ENCODE measurements at regions not wholly inside any gene's neighbourhood (a gene's known extent, or its start where the extent isn't known, plus 50 kb on each side); places are given as distances from the start of the nearest gene placed in this dataset.

DNA sequence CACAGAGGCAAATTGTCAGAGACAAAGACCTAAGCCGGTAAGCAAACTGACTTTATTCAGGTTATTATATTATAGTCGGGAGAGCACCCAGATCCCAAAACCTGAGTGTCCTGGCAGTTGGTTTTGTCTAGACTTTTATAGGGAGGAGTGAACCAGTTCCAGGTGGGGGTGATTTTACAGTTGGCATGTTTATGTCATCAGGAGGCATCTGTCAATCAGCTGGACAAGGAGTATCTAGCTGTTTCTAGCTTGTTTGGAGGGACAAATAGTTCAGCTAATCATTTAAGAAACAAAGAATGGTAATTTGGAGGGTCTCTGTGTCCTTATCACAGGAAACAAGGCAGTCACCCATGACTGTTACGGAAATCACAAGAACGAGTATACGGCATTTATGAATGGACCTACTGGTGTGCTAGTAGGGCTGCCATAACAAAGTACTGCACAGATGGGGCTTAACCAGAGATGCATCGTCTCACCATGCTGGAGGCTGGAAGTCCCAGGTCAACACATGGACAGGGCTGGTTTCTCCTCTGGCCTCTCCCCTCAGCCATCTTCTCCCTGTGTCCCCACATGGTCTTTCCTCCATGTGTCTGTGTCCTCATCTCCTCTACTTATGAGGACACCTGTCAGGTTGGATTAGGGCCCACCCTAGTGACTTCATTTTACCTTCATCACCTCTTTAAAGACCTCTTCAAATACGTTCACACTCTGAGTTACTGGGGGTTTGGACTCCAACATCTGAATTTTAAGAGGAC, 122.7 kb downstream of the LY86 start:
- TF ChIP-seq, protein P1, sequence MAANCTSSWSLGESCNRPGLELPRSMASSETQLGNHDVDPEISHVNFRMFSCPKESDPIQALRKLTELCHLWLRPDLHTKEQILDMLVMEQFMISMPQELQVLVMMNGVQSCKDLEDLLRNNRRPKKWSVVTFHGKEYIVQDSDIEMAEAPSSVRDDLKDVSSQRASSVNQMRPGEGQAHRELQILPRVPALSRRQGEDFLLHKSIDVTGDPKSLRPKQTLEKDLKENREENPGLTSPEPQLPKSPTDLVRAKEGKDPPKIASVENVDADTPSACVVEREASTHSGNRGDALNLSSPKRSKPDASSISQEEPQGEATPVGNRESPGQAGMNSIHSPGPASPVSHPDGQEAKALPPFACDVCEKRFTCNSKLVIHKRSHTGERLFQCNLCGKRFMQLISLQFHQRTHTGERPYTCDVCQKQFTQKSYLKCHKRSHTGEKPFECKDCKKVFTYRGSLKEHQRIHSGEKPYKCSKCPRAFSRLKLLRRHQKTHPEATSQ (tag by site-specific recombination; IDR thresholded peaks at IDR 0.05) = no peak
- TF ChIP-seq, protein P2, sequence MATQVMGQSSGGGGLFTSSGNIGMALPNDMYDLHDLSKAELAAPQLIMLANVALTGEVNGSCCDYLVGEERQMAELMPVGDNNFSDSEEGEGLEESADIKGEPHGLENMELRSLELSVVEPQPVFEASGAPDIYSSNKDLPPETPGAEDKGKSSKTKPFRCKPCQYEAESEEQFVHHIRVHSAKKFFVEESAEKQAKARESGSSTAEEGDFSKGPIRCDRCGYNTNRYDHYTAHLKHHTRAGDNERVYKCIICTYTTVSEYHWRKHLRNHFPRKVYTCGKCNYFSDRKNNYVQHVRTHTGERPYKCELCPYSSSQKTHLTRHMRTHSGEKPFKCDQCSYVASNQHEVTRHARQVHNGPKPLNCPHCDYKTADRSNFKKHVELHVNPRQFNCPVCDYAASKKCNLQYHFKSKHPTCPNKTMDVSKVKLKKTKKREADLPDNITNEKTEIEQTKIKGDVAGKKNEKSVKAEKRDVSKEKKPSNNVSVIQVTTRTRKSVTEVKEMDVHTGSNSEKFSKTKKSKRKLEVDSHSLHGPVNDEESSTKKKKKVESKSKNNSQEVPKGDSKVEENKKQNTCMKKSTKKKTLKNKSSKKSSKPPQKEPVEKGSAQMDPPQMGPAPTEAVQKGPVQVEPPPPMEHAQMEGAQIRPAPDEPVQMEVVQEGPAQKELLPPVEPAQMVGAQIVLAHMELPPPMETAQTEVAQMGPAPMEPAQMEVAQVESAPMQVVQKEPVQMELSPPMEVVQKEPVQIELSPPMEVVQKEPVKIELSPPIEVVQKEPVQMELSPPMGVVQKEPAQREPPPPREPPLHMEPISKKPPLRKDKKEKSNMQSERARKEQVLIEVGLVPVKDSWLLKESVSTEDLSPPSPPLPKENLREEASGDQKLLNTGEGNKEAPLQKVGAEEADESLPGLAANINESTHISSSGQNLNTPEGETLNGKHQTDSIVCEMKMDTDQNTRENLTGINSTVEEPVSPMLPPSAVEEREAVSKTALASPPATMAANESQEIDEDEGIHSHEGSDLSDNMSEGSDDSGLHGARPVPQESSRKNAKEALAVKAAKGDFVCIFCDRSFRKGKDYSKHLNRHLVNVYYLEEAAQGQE (tag by site-specific recombination; IDR thresholded peaks at IDR 0.05) = no peak
- TF ChIP-seq SETDB1 (IDR thresholded peaks at IDR 0.05; ENCODE audit: insufficient read length, low read length) = no peak

Measured in HEK293 (cell line).